Right ventricle myocardium superior (tissue), 1 donor: ENCODE measurements at regions not wholly inside any gene's neighbourhood (a gene's known extent, or its start where the extent isn't known, plus 50 kb on each side); places are given as distances from the start of the nearest gene placed in this dataset.
"Not testable (repeated sequence)": the region's sequence is repeated elsewhere in the genome, so short reads cannot be mapped to it uniquely, and the experiment has no call there.

Experiments
- ATAC-seq: fragments of 200-7000 bp; cut with Tn5 transposase; one replicate; pipeline ENCODE4 v1.9.1; 2020; ENCODE audit warnings: mild to moderate bottlenecking; ENCODE audit not compliant: poor library complexity
- DNase-seq: peaks from one replicate; pipeline ENCODE4 v3.0.0-alpha.2; 2020
- intact Hi-C: fragments of 100-400 bp; cut with DNase I; formaldehyde crosslinking; loops from one replicate; pipeline ENCODE4 v1.11.2; 2022
- donor health status: DM: no; HTN: yes; CAD: no; lungs with severe emphysema.

GRCh38 chr2:11082880-11083279 is 72.4 kb upstream of the SLC66A3 start:
- ATAC-seq: no peak

GRCh38 chr2:11088821-11089220 is 66.4 kb upstream of the SLC66A3 start:
- ATAC-seq, DNase-seq, intact Hi-C loops: not testable (repeated sequence)

More at GRCh38 chr2:11082880-11083279, 72.4 kb upstream of the SLC66A3 start:
- no peak for DNase-seq
- intact Hi-C loops: no loop called here

GRCh38 chr2:11090187-11090586 is 65.1 kb upstream of the SLC66A3 start:
- intact Hi-C loops: no loop called here
- ATAC-seq: no peak
- no peak for DNase-seq

- intact Hi-C loops: no loop called here
- DNase-seq: no peak
- no peak for ATAC-seq
These were observed 62.4 kb upstream of the SLC66A3 start for GRCh38 chr2:11092701-11093335.

- DNase-seq: no peak
- intact Hi-C loops: no loop called here
- no peak for ATAC-seq
These were observed 61.8 kb upstream of the SLC66A3 start for GRCh38 chr2:11093467-11093866.

- intact Hi-C loops: no loop called here
- no peak for ATAC-seq
- DNase-seq: no peak
These were observed 61.1 kb upstream of the SLC66A3 start for GRCh38 chr2:11094021-11094810.

- no peak for DNase-seq
- intact Hi-C loops: no loop called here
- no peak for ATAC-seq
These were observed 58.7 kb upstream of the SLC66A3 start for GRCh38 chr2:11096591-11096990.

GRCh38 chr2:11097038-11097720 is 58.1 kb upstream of the SLC66A3 start:
- DNase-seq: peak; percentile 71
- intact Hi-C loops: no loop called here
- ATAC-seq: peak; percentile 88

GRCh38 chr2:11097854-11098387 is 57.3 kb upstream of the SLC66A3 start:
- ATAC-seq (no peak), DNase-seq (no peak)
- intact Hi-C loops: no loop called here

GRCh38 chr2:11099122-11100065 is 55.9 kb upstream of the SLC66A3 start:
- ATAC-seq (no peak), DNase-seq (no peak)
- intact Hi-C loops: no loop called here

- DNase-seq: no peak
- ATAC-seq: no peak
- intact Hi-C loops: no loop called here
These were observed 55.1 kb upstream of the SLC66A3 start for GRCh38 chr2:11100130-11100529.

- DNase-seq (no peak), ATAC-seq (no peak)
- intact Hi-C loops: no loop called here
These were observed 54.3 kb upstream of the SLC66A3 start for GRCh38 chr2:11100976-11101375.

- DNase-seq (no peak), ATAC-seq (no peak)
- intact Hi-C loops: no loop called here
These were observed 53.8 kb upstream of the SLC66A3 start for GRCh38 chr2:11101430-11101829.

GRCh38 chr2:11102466-11102865 is 52.8 kb upstream of the SLC66A3 start:
- intact Hi-C loops: no loop called here
- no peak for ATAC-seq
- no peak for DNase-seq

- intact Hi-C loops: no loop called here
- ATAC-seq (no peak), DNase-seq (no peak)
These were observed 52.1 kb upstream of the SLC66A3 start for GRCh38 chr2:11102956-11103860.

- DNase-seq (no peak), ATAC-seq (no peak)
- intact Hi-C loops: no loop called here
These were observed 51.1 kb upstream of the SLC66A3 start for GRCh38 chr2:11103984-11104793.
